HG02885 (cell line): ENCODE measurements at regions not wholly inside any gene's neighbourhood (a gene's known extent, or its start where the extent isn't known, plus 50 kb on each side); places are given as distances from the start of the nearest gene placed in this dataset.

Experiments
- ATAC-seq: cut with Tn5 transposase; IDR thresholded peaks from one replicate; pipeline ENCODE4 v1.9.1; 2021; ENCODE audit warnings: mild to moderate bottlenecking; ENCODE audit not compliant: unreplicated experiment, poor library complexity

GRCh38 chr2:57536535-57537231, 509.9 kb upstream of the VRK2 start:
- ATAC-seq, result peak; percentile 72

GRCh38 chr2:57539761-57540160, 506.8 kb upstream of the VRK2 start:
- no peak for ATAC-seq

GRCh38 chr2:57542081-57542480, 504.5 kb upstream of the VRK2 start:
- no peak for ATAC-seq

GRCh38 chr2:57543211-57543610, 503.4 kb upstream of the VRK2 start:
- no peak for ATAC-seq

DNA sequence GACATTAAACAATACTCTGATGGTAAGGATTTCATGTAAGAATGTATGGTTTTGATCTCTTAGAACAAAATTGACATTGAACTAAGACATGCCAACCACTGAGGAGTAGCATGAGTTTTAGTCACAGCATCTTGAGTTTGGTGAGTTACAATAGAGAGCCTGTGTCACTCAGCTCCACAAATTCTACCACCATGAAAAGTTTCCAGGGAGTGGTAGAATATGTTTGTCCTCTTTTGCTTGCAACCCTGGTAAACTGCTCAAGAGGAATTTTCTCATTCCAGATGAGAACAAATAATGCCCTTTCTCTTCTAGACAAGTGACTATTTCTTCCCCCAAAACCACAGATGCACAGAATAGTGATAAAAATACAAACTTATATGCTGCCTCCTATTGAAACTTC, 502.0 kb upstream of the VRK2 start:
- no peak for ATAC-seq

DNA sequence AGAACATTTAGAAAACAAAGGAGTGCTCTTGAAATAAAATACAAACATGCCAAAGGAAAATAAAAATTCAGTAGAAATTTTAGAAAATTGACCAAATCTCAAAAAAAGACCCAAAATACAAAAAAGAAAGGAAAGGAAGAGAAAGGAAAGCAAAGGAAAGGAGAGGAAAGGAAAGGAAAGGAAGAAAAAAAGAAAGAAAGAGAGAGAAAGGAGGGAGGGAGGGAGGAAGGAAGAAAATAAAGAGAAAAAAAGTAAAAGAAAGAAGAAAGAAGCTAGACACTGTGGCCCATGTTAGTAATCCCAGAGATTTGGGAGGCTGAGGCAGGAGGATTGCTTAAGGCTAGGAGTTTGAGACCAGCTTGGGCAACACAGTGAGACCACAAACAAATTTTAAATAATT, 500.1 kb upstream of the VRK2 start:
- ATAC-seq, result no peak

GRCh38 chr2:57549642-57550102, 496.9 kb upstream of the VRK2 start:
- peak; percentile 83 for ATAC-seq

DNA sequence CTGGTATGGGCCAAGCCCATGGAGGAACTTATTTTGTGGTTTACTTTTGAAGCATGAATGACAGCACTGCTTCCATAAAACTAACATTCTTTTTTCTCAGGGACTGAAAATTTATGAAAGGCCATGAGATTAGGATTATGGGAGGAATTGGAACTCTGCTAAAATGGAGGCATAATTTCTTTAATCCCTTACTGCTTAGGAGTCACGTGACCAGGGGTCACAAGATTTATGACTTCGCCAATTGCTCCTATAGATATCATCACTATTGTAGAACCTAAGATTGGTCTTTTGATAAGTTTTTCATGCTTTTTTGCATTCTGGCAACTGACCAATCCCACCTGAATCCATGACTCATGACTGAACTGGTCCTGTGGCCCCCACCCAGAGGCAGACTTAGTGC, 495.7 kb upstream of the VRK2 start:
- ATAC-seq, result no peak

DNA sequence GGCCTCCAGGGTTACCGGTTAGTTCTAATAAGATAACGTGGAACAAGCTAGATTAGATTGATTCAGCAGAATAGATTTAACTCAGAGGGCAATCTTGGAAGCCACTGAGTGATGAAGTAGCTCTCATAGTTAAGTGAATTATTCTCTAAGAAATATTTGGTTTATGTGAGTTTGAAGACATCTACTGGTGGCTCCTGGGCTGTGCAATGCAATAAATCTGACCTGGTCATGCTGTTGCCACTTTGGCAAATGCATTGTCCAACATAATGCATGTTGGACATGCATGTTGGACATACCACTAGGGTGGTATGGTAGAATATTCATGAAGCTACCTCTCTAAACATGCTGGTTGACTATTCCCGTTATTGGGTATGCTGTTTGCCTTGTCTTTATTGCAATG, 493.7 kb upstream of the VRK2 start:
- ATAC-seq, result no peak

GRCh38 chr2:57554348-57554747, 492.3 kb upstream of the VRK2 start:
- no peak for ATAC-seq

DNA sequence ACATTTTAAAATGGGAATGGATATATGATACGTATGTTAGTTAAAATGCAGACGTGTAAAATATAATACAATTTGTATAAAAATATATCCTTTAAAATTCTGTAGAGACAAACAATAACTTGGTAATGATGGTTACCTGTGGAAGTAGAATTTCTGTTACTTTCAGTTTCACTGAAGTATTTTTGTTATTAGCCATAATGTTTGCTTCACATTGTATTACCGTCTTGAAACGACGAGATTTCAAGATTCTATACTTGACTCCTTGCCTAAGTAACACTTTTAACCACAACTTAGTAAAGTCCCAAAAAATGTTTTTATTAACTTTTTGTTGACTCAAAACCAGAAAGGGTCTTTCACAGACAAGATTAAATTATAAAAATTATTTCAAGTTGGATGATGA, 488.3 kb upstream of the VRK2 start:
- no peak for ATAC-seq

- no peak for ATAC-seq
Observed at GRCh38 chr2:57562495-57562894, 484.1 kb upstream of the VRK2 start.

DNA sequence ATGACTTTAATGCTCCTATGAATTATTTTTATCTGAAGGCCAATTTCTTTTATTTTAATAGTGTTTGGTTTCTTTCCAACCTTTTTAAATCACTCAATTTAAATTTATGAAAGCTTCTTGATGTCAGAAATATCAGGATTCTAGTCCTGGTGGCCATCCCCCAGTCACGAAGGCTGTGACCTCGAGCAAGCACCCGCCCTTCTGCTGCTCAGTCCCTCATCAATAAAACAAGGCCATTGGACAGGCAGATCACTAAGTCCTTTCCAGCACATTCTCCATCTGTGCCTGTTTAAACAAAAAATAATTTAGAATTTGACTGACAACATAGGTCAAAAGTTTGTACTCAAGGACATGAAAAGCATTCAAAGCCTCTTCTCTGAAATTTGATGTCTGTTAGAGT, 483.6 kb upstream of the VRK2 start:
- ATAC-seq, result no peak

DNA sequence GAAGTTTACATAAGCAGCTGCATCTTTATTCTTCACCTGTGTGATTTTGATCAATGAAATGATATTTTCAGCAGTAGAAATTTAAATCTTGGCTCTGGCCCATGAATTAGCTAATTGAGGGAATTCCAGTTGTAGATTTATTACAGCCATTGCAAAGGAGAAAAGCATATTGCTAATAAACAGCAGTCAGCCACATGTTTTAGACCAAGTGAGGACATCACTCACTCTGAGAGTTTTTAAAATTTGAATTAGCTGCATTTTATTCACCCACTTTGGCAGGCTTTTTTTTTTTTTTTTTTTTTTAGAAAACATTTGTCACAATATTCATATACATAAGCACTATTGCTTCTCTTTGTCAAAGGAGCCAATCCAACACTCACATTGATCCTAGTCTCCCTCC, 479.4 kb upstream of the VRK2 start:
- ATAC-seq, result no peak

- no peak for ATAC-seq
Observed at GRCh38 chr2:57569396-57569795, 477.2 kb upstream of the VRK2 start.

DNA sequence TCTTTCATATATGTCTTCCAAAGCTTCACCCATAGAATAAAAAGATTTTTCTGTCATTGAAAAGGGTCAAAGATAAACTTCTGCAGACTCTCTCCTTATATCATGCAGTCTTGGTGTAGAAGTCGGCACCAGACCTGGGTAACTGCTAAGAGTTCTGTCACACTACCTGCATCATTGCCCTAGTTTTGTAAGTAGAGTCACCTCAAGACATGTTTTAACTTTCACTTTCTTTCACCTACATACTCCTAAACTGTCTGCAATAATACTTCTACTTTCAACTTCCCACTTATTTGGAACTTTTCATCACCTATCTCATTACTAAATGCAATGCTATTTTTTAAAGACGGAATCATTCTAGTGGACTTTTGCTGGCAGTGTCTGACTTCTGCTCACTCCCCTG, 475.6 kb upstream of the VRK2 start:
- ATAC-seq, result no peak

DNA sequence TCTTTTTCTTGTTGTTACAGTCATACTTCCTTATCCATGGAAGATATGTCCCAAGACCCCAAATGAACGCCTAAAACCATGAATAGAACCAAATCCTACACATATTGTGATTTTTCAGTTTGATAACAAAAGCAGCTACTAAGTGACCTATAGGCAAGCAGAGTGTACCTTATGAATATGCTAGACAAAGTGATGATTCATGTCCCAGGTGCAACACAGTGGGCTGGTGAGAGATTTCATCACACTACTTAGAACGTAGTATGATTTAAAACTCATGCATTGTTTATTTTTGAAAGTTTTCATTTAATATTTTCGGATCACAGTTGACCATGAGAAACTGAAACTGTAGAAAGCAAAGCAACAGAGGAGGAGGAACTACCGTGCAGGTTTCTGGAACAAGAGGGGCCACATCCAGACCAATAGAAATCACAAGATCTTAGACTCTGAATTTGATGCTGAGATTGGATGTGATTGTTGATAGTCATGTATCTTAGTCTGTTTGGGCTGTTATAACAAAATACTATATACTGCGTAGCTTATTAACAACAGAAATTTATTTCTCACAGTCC, 470.8 kb upstream of the VRK2 start:
- ATAC-seq, result no peak

DNA sequence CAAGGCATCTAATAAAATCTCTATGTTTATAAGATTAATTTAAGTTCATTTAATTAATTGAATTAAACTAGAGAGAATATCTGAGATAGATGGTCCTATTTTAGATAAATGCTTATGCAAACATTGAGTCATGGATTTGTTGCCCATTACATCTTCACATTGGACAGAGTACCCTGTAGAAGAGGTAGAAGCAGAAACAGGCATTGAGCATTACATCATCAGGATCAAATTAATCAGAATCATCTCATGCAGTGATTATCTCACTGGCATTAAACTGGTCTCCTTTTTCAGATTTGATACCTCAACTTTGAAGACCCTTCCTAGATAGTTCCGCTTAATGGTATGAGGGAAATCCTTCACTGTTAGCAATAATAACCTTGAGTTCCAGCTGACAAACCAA, 469.6 kb upstream of the VRK2 start:
- no peak for ATAC-seq

GRCh38 chr2:57597940-57598339, 448.7 kb upstream of the VRK2 start:
- ATAC-seq, result no peak

DNA sequence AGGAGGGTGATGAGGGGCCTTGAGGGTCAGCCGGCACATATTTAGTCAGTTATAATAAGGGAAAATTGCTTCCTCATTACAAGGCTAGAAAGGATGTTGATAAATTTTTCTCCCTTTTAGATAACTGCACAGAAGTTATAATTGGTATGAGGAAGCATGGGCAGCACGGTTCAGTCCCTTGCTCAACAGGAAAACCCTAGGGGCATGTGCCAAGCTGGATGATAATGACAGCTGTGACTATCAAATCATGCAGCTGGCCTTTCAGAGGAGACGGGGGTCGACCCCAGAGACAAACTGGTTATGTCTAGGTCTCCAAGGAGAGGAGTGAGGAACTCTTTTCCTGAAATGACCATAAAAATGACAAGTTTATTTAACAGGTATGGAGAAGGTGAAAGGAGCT, 448.1 kb upstream of the VRK2 start:
- ATAC-seq, result no peak

GRCh38 chr2:57602733-57603132, 443.9 kb upstream of the VRK2 start:
- no peak for ATAC-seq

- ATAC-seq, result no peak
Observed at GRCh38 chr2:57614988-57615387, 431.6 kb upstream of the VRK2 start.
